ENCODE measurements at regions not wholly inside any gene's neighbourhood (a gene's known extent, or its start where the extent isn't known, plus 50 kb on each side); places are given as distances from the start of the nearest gene placed in this dataset.

- TF ChIP-seq EP300 (IDR thresholded peaks at IDR 0.05; ENCODE audit: borderline replicate concordance) (no peak), FOXM1 (IDR thresholded peaks at IDR 0.05; ENCODE audit: borderline replicate concordance, low read depth) (no peak), TAF1 (IDR thresholded peaks at IDR 0.05; ENCODE audit: low read depth) (no peak), CEBPB (IDR thresholded peaks at IDR 0.05) (no peak), NFIC (IDR thresholded peaks at IDR 0.05) (no peak), TEAD4 (IDR thresholded peaks at IDR 0.05) (no peak), RAD21 (IDR thresholded peaks at IDR 0.05; ENCODE audit: low read depth) (no peak), EGR1 (IDR thresholded peaks at IDR 0.05) (no peak), TCF12 (IDR thresholded peaks at IDR 0.05; ENCODE audit: low read depth) (no peak), ZBTB7A (IDR thresholded peaks at IDR 0.05; ENCODE audit: low read depth) (no peak), CREB1 (IDR thresholded peaks at IDR 0.05; ENCODE audit: low read depth) (no peak), YY1 (IDR thresholded peaks at IDR 0.05; ENCODE audit: low read depth) (no peak)
- TF ChIP-seq, protein P1, sequence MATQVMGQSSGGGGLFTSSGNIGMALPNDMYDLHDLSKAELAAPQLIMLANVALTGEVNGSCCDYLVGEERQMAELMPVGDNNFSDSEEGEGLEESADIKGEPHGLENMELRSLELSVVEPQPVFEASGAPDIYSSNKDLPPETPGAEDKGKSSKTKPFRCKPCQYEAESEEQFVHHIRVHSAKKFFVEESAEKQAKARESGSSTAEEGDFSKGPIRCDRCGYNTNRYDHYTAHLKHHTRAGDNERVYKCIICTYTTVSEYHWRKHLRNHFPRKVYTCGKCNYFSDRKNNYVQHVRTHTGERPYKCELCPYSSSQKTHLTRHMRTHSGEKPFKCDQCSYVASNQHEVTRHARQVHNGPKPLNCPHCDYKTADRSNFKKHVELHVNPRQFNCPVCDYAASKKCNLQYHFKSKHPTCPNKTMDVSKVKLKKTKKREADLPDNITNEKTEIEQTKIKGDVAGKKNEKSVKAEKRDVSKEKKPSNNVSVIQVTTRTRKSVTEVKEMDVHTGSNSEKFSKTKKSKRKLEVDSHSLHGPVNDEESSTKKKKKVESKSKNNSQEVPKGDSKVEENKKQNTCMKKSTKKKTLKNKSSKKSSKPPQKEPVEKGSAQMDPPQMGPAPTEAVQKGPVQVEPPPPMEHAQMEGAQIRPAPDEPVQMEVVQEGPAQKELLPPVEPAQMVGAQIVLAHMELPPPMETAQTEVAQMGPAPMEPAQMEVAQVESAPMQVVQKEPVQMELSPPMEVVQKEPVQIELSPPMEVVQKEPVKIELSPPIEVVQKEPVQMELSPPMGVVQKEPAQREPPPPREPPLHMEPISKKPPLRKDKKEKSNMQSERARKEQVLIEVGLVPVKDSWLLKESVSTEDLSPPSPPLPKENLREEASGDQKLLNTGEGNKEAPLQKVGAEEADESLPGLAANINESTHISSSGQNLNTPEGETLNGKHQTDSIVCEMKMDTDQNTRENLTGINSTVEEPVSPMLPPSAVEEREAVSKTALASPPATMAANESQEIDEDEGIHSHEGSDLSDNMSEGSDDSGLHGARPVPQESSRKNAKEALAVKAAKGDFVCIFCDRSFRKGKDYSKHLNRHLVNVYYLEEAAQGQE (IDR thresholded peaks at IDR 0.05; ENCODE audit: low read depth) = no peak
- TF ChIP-seq, protein P2, sequence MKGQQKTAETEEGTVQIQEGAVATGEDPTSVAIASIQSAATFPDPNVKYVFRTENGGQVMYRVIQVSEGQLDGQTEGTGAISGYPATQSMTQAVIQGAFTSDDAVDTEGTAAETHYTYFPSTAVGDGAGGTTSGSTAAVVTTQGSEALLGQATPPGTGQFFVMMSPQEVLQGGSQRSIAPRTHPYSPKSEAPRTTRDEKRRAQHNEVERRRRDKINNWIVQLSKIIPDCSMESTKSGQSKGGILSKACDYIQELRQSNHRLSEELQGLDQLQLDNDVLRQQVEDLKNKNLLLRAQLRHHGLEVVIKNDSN (IDR thresholded peaks at IDR 0.05) = no peak
Observed at GRCh38 chr3:152587861-152588260, 247.1 kb upstream of the P2RY1 start.

GRCh38 chr3:152589644-152590043, 245.3 kb upstream of the P2RY1 start:
- TF ChIP-seq TCF12 (IDR thresholded peaks at IDR 0.05; ENCODE audit: low read depth) = no peak
- TF ChIP-seq, protein P3, sequence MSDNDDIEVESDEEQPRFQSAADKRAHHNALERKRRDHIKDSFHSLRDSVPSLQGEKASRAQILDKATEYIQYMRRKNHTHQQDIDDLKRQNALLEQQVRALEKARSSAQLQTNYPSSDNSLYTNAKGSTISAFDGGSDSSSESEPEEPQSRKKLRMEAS (IDR thresholded peaks at IDR 0.05) = no peak
- TF ChIP-seq CREB1 (IDR thresholded peaks at IDR 0.05; ENCODE audit: low read depth) = no peak
- TF ChIP-seq, protein P1 (IDR thresholded peaks at IDR 0.05; ENCODE audit: low read depth) = no peak
- TF ChIP-seq YY1 (IDR thresholded peaks at IDR 0.05; ENCODE audit: low read depth) = no peak
- no peak for TF ChIP-seq EP300 (IDR thresholded peaks at IDR 0.05; ENCODE audit: borderline replicate concordance)
- TF ChIP-seq NFIC (IDR thresholded peaks at IDR 0.05) = no peak
- no peak for TF ChIP-seq CEBPB (IDR thresholded peaks at IDR 0.05)
- TF ChIP-seq TAF1 (IDR thresholded peaks at IDR 0.05; ENCODE audit: low read depth) = no peak
- TF ChIP-seq TEAD4 (IDR thresholded peaks at IDR 0.05) = no peak
- no peak for TF ChIP-seq ZBTB7A (IDR thresholded peaks at IDR 0.05; ENCODE audit: low read depth)
- no peak for TF ChIP-seq FOXM1 (IDR thresholded peaks at IDR 0.05; ENCODE audit: borderline replicate concordance, low read depth)

DNA sequence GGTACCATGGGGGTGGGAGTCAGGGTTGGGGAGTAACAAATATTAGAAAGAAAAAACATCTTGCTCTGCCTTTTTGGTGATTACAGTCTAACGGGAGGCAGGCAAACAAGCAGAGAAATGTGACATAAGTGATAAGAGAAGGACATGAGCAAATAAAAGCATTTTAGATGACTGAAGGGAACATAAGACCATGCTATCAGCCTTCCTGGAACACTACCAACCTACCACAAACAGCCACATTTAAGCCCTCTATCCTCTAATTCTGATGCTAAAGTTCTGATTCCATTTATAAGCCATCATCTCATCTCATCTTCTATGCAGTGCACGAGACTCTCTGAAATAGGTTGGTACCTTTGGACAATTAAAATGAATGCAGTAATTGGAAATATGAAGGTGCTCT, 243.4 kb upstream of the P2RY1 start:
- TF ChIP-seq, protein P2 (IDR thresholded peaks at IDR 0.05) = no peak
- TF ChIP-seq TAF1 (IDR thresholded peaks at IDR 0.05; ENCODE audit: low read depth) (no peak), ZBTB7A (IDR thresholded peaks at IDR 0.05; ENCODE audit: low read depth) (no peak), TEAD4 (IDR thresholded peaks at IDR 0.05) (no peak), EGR1 (IDR thresholded peaks at IDR 0.05) (no peak), NFIC (IDR thresholded peaks at IDR 0.05) (no peak), FOXM1 (IDR thresholded peaks at IDR 0.05; ENCODE audit: borderline replicate concordance, low read depth) (no peak), CREB1 (IDR thresholded peaks at IDR 0.05; ENCODE audit: low read depth) (no peak)
- TF ChIP-seq, protein P3 (IDR thresholded peaks at IDR 0.05) = no peak
- TF ChIP-seq, protein P1 (IDR thresholded peaks at IDR 0.05; ENCODE audit: low read depth) = no peak

DNA sequence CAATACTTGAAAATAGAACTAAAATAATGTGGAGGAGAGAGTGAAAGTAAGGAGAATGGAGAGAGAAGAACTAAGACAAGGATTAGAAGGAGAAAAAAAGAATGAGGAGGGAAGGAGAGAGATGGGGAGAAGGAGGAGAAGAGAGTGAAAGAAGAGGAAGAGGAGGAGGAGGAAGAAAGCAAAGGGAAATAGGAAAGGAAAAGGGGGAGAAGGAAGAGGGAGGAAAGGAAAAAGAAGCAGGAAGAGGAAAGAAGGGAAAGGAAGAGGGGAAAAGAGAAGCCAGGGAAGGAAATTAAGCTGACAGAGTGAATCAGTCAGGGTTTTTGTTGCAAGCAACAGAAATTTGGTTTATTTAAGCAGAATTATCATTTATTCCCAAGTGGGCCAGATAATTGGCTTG, 241.7 kb upstream of the P2RY1 start:
- TF ChIP-seq TCF12 (IDR thresholded peaks at IDR 0.05; ENCODE audit: low read depth) = no peak
- TF ChIP-seq EGR1 (IDR thresholded peaks at IDR 0.05) = no peak
- TF ChIP-seq, protein P2 (IDR thresholded peaks at IDR 0.05) = no peak
- no peak for TF ChIP-seq TAF1 (IDR thresholded peaks at IDR 0.05; ENCODE audit: low read depth)
- TF ChIP-seq CEBPB (IDR thresholded peaks at IDR 0.05) = no peak
- no peak for TF ChIP-seq NFIC (IDR thresholded peaks at IDR 0.05)
- TF ChIP-seq FOXM1 (IDR thresholded peaks at IDR 0.05; ENCODE audit: borderline replicate concordance, low read depth) = no peak
- TF ChIP-seq, protein P3 (IDR thresholded peaks at IDR 0.05) = no peak
- no peak for TF ChIP-seq RAD21 (IDR thresholded peaks at IDR 0.05; ENCODE audit: low read depth)
- TF ChIP-seq ZBTB7A (IDR thresholded peaks at IDR 0.05; ENCODE audit: low read depth) = no peak
- no peak for TF ChIP-seq TEAD4 (IDR thresholded peaks at IDR 0.05)
- TF ChIP-seq YY1 (IDR thresholded peaks at IDR 0.05; ENCODE audit: low read depth) = no peak
- TF ChIP-seq, protein P1 (IDR thresholded peaks at IDR 0.05; ENCODE audit: low read depth) = no peak
- no peak for TF ChIP-seq EP300 (IDR thresholded peaks at IDR 0.05; ENCODE audit: borderline replicate concordance)
- no peak for TF ChIP-seq CREB1 (IDR thresholded peaks at IDR 0.05; ENCODE audit: low read depth)
